IPS-18a (cell line): ENCODE measurements at regions not wholly inside any gene's neighbourhood (a gene's known extent, or its start where the extent isn't known, plus 50 kb on each side); places are given as distances from the start of the nearest gene placed in this dataset.

Experiments
- H3K27ac ChIP-seq: one replicate; pipeline ENCODE4 v1.5.1; 2013; ENCODE audit warnings: low read length
- H3K27me3 ChIP-seq: one replicate; pipeline ENCODE4 v1.6.1; 2013; ENCODE audit warnings: mild to moderate bottlenecking, low read length; ENCODE audit not compliant: control insufficient read depth, insufficient read depth
- H3K36me3 ChIP-seq: one replicate; pipeline ENCODE4 v1.6.1; 2013; ENCODE audit warnings: low read depth, low read length; ENCODE audit not compliant: control insufficient read depth
- H3K4me1 ChIP-seq: one replicate; pipeline ENCODE4 v1.6.1; 2013; ENCODE audit warnings: low read depth, low read length; ENCODE audit not compliant: control insufficient read depth
- H3K4me3 ChIP-seq: one replicate; pipeline ENCODE4 v1.5.1; 2013; ENCODE audit warnings: low read length
- H3K9ac ChIP-seq: one replicate; pipeline ENCODE4 v1.6.1; 2013; ENCODE audit warnings: mild to moderate bottlenecking, low read length, moderate library complexity
- H3K9me3 ChIP-seq: one replicate; pipeline ENCODE4 v1.6.1; 2013; ENCODE audit warnings: low read depth, low read length; ENCODE audit not compliant: control insufficient read depth

DNA sequence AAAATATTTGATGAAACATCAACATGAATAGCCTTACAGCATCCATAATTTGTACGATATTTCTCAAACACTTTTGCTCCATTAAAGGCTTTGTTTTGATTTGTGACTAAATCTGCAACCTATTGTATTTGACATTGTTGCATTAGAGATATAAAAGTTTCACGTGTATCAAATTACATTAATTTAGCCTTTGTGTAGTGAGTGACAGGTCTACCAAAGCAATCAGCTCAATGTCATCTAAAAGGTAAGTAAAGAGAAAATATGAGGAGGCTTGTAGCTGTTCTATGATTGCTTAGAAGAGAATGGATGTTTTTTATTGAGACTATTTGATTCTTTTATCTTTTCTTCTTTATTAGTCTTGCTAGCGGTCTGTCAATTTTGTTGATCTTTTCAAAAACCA is 430.2 kb downstream of the GALR1 start:
- H3K4me3 ChIP-seq, result no peak overlapping the region
- no peaks in the 10 kb centered on the region for H3K9me3 ChIP-seq
- no peak overlapping the region for H3K27ac ChIP-seq
- no peaks in the 10 kb centered on the region for H3K27me3 ChIP-seq
- no peak overlapping the region for H3K9ac ChIP-seq
- H3K4me1 ChIP-seq, result peaks cover 3% of the 10 kb centered on the region
- H3K36me3 ChIP-seq, result no peaks in the 10 kb centered on the region

DNA sequence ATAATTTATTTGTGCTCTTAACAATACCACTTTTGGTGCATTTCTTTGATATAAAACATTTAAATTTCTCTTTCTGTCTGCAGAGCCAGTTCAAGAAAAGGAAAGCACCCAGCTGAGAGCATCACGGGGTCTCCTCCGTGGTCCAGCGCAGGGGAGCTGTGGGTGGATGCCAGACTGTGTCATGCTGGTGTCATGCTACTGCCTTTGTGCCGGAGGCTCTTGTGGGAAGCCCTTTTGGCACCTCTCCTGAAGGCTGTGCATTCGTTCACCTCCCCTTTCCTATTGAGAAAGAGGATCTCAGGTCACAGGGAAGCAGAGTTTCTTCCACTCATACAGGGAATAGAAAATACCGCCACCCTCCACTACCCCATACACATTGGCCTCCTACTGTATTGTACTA is 450.4 kb downstream of the GALR1 start:
- no peak overlapping the region for H3K4me3 ChIP-seq

DNA sequence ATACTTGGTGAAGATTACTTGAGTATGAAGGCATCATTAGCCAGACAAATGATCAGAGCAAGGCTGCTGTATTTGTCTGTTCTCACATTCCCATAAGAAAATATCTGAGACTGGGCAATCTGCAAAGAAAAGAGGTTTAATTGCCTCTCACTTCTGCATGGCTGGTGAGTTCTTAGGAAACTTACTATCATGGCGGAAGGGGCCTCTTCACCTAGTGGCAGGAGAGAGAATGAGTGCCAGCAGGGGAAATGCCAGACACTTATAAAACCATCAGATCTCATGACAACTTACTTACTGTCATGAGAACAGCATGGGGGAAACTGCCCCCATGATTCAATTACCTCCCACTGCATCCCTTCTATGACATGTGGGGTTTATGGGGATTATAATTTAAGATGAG is 452.3 kb downstream of the GALR1 start:
- Histone ChIP-seq H3K27ac (no peak overlapping the region), H3K9me3 (no peaks in the 10 kb centered on the region), H3K4me3 (no peak overlapping the region), H3K9ac (no peak overlapping the region), H3K4me1 (no peaks in the 10 kb centered on the region), H3K36me3 (no peaks in the 10 kb centered on the region), H3K27me3 (no peaks in the 10 kb centered on the region)

More for the DNA sequence above, 450.4 kb downstream of the GALR1 start:
- Histone ChIP-seq H3K27ac (no peak overlapping the region), H3K9ac (no peak overlapping the region), H3K4me1 (no peaks in the 10 kb centered on the region), H3K9me3 (no peaks in the 10 kb centered on the region), H3K36me3 (no peaks in the 10 kb centered on the region), H3K27me3 (no peaks in the 10 kb centered on the region)

DNA sequence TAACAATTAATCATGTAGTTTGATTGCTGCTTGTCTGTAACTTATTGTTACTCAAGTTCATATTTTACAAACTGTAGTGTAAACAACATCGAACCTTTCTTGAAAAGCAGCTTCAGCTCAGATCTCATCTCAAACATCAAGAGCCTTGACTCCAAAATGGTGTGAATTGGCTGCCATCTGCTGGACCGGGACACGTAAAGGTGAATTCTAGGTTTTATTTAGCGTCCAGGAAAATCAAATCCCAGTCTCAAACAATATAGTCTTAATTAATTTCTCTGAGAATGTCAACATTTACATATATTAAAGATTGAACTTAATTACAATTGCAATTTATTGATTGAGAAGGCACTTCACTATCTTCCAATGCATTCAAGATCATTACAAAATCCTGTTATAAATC is 453.0 kb downstream of the GALR1 start:
- Histone ChIP-seq H3K9me3 (no peaks in the 10 kb centered on the region), H3K4me3 (no peak overlapping the region), H3K36me3 (no peaks in the 10 kb centered on the region), H3K27me3 (no peaks in the 10 kb centered on the region), H3K4me1 (no peaks in the 10 kb centered on the region), H3K9ac (no peak overlapping the region), H3K27ac (no peak overlapping the region)

DNA sequence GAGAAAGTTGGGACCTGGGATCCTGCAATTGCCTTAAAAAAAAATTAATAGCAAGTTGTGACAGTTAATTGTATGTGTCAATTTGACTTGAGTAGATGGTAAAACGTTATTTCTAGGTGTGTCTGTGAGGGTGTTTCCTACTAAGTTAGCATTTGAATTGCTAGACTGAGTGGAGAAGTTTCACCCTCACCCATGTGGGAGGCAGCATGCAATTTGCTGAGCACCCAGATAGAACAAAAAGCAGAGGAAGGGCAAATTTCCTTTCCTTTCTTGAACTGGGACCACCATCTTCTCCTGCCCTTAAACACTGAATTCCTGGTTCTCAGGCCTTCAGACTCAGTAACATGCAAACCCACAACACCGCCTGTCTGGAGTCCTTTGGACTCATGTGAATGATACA is 455.7 kb downstream of the GALR1 start:
- Histone ChIP-seq H3K27me3 (no peaks in the 10 kb centered on the region), H3K36me3 (no peaks in the 10 kb centered on the region), H3K27ac (no peak overlapping the region), H3K9ac (no peak overlapping the region), H3K4me1 (no peaks in the 10 kb centered on the region), H3K9me3 (no peaks in the 10 kb centered on the region), H3K4me3 (no peak overlapping the region)

DNA sequence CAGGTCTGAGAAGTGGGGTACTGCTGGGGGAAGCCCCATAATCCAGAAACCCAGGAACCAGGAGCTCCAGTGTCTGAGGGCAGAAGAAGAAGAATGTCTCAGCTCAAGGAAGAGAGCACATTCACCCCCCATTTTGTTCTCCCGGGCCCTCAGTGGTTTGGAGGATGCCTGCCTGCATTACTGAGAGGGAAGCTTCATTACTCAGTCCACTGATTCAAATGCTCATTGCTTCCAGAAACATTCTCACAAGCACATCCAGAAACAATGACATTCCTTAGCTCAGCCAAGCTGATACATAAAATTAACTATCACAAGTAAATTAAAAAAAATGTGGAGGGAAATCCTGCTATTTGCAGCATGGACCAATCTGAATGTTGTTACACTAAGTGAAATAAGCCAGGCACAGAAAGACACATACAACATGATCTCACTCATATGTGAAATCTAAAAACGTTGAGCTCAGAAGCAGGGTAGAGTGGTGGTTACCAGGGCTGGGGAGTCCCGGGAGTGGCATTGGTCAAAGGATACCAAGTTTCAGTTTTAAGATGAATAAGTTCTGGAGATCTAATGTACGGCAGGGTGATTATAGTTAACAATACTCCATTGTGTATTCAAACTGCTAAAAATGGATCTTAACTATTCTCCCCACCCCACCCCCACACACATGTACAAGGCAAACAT is 459.3 kb downstream of the GALR1 start:
- Histone ChIP-seq H3K27ac (no peak overlapping the region), H3K4me1 (no peaks in the 10 kb centered on the region), H3K27me3 (no peaks in the 10 kb centered on the region), H3K4me3 (no peak overlapping the region), H3K9me3 (no peaks in the 10 kb centered on the region), H3K9ac (no peak overlapping the region), H3K36me3 (no peaks in the 10 kb centered on the region)

DNA sequence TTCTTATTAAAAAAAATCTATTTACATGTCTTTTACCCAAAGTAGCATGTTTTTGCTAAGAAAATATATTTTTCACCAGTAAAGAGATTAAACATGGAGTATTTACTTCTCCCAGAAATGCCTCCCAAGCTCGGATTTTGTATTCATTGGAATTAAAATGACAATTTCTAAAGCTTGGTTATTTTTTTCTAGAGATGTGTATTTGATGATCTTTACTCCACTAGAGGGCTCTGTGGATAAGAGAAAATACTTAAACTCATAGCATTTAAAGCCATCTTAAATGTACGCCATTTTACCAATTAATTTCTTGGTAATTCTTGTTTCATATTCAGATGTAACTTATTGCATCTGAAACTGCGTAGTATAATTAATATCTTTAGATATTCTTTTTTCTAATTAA is 461.4 kb downstream of the GALR1 start:
- no peaks in the 10 kb centered on the region for H3K36me3 ChIP-seq
- H3K9me3 ChIP-seq, result no peaks in the 10 kb centered on the region
- no peak overlapping the region for H3K4me3 ChIP-seq
- H3K4me1 ChIP-seq, result no peaks in the 10 kb centered on the region
- H3K27me3 ChIP-seq, result no peaks in the 10 kb centered on the region
- no peak overlapping the region for H3K27ac ChIP-seq
- no peak overlapping the region for H3K9ac ChIP-seq

DNA sequence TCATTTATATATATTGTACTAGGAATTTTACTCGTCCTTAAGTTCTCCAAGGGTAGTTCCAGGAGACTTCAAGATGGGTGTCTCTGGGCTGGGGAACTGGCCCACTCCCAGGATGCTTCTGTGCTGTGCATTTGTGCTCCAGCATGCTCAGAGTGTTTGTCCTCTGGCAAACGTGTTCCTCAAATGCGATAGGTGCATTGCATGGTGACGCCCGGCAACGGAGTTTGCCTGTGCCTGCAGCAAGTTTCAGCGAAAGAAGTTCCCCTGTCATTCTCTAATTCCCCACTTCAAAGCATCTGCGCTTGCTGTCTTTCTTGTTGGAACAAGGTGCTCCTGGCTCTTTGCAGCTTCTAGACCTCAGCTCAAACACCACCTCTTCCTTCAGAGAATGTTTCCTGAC is 465.1 kb downstream of the GALR1 start:
- H3K4me1 ChIP-seq, result no peaks in the 10 kb centered on the region
- no peak overlapping the region for H3K27ac ChIP-seq
- H3K9ac ChIP-seq, result no peak overlapping the region
- H3K36me3 ChIP-seq, result no peaks in the 10 kb centered on the region
- no peaks in the 10 kb centered on the region for H3K9me3 ChIP-seq
- H3K27me3 ChIP-seq, result no peaks in the 10 kb centered on the region
- no peak overlapping the region for H3K4me3 ChIP-seq

DNA sequence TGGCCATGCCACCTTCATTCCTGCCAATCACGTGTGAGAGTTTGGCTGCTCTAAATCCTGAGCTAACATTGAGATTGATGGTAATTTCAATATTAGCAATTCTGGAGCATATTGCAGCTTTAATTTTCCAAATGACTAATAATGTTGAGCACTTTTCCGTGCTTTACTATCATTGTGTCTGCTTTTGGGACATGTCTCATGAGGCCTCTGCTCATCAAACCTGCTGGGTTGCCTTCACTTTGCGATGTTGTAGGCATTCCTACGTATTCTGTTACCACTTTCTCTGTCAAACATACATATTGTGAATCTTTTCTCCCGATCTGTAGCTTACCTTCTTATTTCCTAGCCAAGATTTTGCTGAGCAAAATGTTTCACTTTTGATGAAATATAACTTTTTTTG is 466.6 kb downstream of the GALR1 start:
- no peak overlapping the region for H3K4me3 ChIP-seq
- no peaks in the 10 kb centered on the region for H3K27me3 ChIP-seq
- H3K4me1 ChIP-seq, result no peaks in the 10 kb centered on the region
- no peak overlapping the region for H3K9ac ChIP-seq
- no peaks in the 10 kb centered on the region for H3K36me3 ChIP-seq
- no peak overlapping the region for H3K27ac ChIP-seq
- no peaks in the 10 kb centered on the region for H3K9me3 ChIP-seq

DNA sequence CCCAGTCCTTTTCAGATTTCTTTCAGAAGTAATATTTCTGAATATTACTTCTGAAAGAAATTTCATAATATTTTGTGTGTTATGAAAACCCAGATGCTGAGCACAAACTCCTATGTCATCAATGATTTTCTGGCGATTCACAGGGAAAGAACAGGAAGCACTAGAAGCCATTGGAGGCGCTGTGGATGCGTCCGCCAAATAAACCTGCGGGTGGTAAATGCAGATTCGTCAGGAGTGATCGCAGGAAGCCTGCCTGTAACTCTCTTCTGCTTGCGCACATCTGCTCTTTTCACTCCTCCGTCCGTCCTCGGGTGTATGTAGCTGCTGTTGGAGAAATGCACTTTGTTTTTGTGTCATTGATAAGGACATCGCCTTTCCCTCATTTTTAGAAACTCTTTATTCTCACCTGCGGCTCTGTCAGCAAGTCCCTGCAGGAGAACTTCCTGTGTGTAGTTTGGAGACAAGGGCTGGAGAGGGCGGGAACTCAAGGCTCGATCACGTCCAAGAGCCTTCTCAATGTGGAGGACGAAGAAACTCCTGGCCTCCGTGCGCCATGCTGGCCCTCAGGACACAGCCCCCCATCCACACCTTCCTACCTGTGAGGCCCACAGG is 483.8 kb downstream of the GALR1 start:
- Histone ChIP-seq H3K9ac (no peak overlapping the region), H3K27me3 (no peaks in the 10 kb centered on the region), H3K4me3 (no peak overlapping the region), H3K27ac (no peak overlapping the region), H3K9me3 (no peaks in the 10 kb centered on the region), H3K4me1 (peaks cover 4% of the 10 kb centered on the region), H3K36me3 (no peaks in the 10 kb centered on the region)

DNA sequence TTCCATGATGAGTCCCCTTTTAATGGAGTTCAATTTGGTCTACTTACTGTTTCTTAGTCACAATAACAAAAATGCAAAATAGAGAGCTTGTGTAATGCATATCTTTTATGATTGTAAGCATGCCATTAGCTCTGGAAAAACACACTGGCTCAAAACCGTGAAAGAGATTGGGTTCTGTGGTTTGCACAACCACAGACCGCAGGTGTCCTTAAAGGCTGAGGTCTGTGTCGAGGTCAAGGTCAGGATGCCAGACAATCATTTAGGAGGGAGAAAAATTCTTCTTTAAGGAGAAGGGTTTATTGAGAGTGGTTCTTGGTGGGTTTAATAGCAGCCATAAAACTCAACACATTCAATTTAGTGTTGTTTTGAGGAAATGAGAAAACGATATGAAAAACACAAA is 487.2 kb downstream of the GALR1 start:
- no peak overlapping the region for H3K9ac ChIP-seq
- no peaks in the 10 kb centered on the region for H3K27me3 ChIP-seq
- no peak overlapping the region for H3K4me3 ChIP-seq
- H3K27ac ChIP-seq, result no peak overlapping the region
- H3K9me3 ChIP-seq, result no peaks in the 10 kb centered on the region
- no peaks in the 10 kb centered on the region for H3K36me3 ChIP-seq
- peaks cover 4% of the 10 kb centered on the region for H3K4me1 ChIP-seq

DNA sequence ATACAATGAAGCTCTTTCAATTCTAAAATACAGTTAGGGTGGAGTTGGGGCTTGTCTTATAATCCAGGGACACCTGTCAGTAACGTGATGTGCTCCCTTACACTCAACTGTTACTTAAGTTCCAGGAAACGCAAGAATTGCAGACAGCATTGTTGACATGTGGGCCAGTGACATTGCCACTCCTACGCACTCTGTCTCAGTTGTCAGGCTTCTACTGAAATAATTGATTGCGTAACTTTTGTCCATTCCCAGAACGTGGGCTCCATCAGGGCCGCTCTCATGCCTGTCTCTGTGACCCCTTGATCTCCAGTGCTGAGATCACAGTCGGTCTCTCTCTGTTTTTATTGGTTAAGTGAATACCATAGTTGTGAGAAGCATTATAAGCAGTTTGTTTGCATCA is 487.8 kb downstream of the GALR1 start:
- Histone ChIP-seq H3K9me3 (no peaks in the 10 kb centered on the region), H3K4me3 (no peak overlapping the region), H3K27ac (no peak overlapping the region), H3K4me1 (peaks cover 4% of the 10 kb centered on the region), H3K36me3 (no peaks in the 10 kb centered on the region), H3K27me3 (no peaks in the 10 kb centered on the region), H3K9ac (no peak overlapping the region)
